ENCODE measurements at regions not wholly inside any gene's neighbourhood (a gene's known extent, or its start where the extent isn't known, plus 50 kb on each side); places are given as distances from the start of the nearest gene placed in this dataset.

- TF ChIP-seq TEAD4 (IDR thresholded peaks at IDR 0.05; ENCODE audit: borderline replicate concordance, insufficient read depth) (no peak), GABPA (IDR thresholded peaks at IDR 0.05; ENCODE audit: low read depth) (no peak), CTCF (IDR thresholded peaks at IDR 0.05) (no peak), RCOR1 (IDR thresholded peaks at IDR 0.05; ENCODE audit: low read length) (no peak), USF1 (IDR thresholded peaks at IDR 0.05; ENCODE audit: borderline replicate concordance, low read depth) (no peak), CHD2 (IDR thresholded peaks at IDR 0.05; ENCODE audit: low read length, partially characterized antibody) (no peak), ELF1 (IDR thresholded peaks at IDR 0.05) (no peak), FOSL2 (IDR thresholded peaks at IDR 0.05; ENCODE audit: borderline replicate concordance, low read depth) (no peak), YY1 (IDR thresholded peaks at IDR 0.05; ENCODE audit: low read depth) (no peak), SIN3A (IDR thresholded peaks at IDR 0.05; ENCODE audit: borderline replicate concordance, low read depth, low read length) (no peak), RAD21 (IDR thresholded peaks at IDR 0.05; ENCODE audit: low read length) (no peak), FOXJ3 (CRISPR knock-in tag; IDR thresholded peaks at IDR 0.05) (no peak), MEF2A (IDR thresholded peaks at IDR 0.05; ENCODE audit: borderline replicate concordance, low read depth) (no peak)
- Histone ChIP-seq H3K4me1 (ENCODE audit: control insufficient read depth in 1 of 2, insufficient read depth in 2 of 2, low read depth in 1 of 2, low read length in 1 of 2) (no peaks in the 10 kb centered on the region), H3K4me2 (no peak overlapping the region), H2AFZ (ENCODE audit: low read depth) (no peak overlapping the region), H3K36me3 (replicated peaks in 1 of 2; ENCODE audit: control insufficient read depth in 1 of 2, insufficient read depth in 2 of 2, low read length in 1 of 2) (no peaks in the 10 kb centered on the region), H3K27me3 (ENCODE audit: insufficient read depth) (no peaks in the 10 kb centered on the region), H3K9me3 (0 out of 2 replicates have a peak, but pooled peaks cover 6% of the 10 kb centered on the region), H3K9ac (no peak overlapping the region), H4K20me1 (ENCODE audit: insufficient read depth) (no peaks in the 10 kb centered on the region), H3K27ac (ENCODE audit: low read depth in 2 of 2, low read length in 1 of 2) (no peak overlapping the region), H3F3A (replicated peaks; ENCODE audit: insufficient read depth) (no peaks in the 10 kb centered on the region), H3K9me2 (no peaks in the 10 kb centered on the region), H3K79me2 (ENCODE audit: insufficient read depth) (no peaks in the 10 kb centered on the region), H3K4me3 (ENCODE audit: low read depth in 2 of 2, low read length in 1 of 2) (no peak overlapping the region)
- WGBS (ENCODE audit: low lambda C conversion rate): 32% methylated on average over 3 of the region's 3 CpGs
- ChIA-PET POLR2A (no interaction called here), CTCF (interaction anchor here (1.5 kb wide), 1 partner anchor 14 kb away, joined by 4 read pairs; no protein-coding TSS in a partner anchor)
- no peak for DNase-seq
Observed at GRCh38 chr11:127568891-127569290, 568.3 kb upstream of the KIRREL3 start.

GRCh38 chr11:127567237-127567932 is 566.8 kb upstream of the KIRREL3 start:
- no peaks in the 10 kb centered on the region for H3K9me2 ChIP-seq
- H4K20me1 ChIP-seq (ENCODE audit: insufficient read depth): no peaks in the 10 kb centered on the region
- TF ChIP-seq RAD21 (IDR thresholded peaks at IDR 0.05; ENCODE audit: low read length) (no peak), SMC3 (IDR thresholded peaks at IDR 0.05; ENCODE audit: low read depth, low read length) (no peak), GATA2 (CRISPR knock-in tag; IDR thresholded peaks at IDR 0.05) (no peak), ELF1 (IDR thresholded peaks at IDR 0.05) (no peak), GABPA (IDR thresholded peaks at IDR 0.05; ENCODE audit: low read depth) (no peak), REST (IDR thresholded peaks at IDR 0.05; ENCODE audit: low read depth, low read length) (no peak), CHD2 (IDR thresholded peaks at IDR 0.05; ENCODE audit: low read length, partially characterized antibody) (no peak), TAF1 (IDR thresholded peaks at IDR 0.05; ENCODE audit: borderline replicate concordance, low read depth, low read length) (no peak), FOSL2 (IDR thresholded peaks at IDR 0.05; ENCODE audit: borderline replicate concordance, low read depth) (no peak), RFX5 (IDR thresholded peaks at IDR 0.05; ENCODE audit: low read length) (no peak), NRF1 (IDR thresholded peaks at IDR 0.05; ENCODE audit: low read depth, low read length) (no peak), JUND (IDR thresholded peaks at IDR 0.05) (no peak), EP300 (IDR thresholded peaks at IDR 0.05; ENCODE audit: borderline replicate concordance in 1 of 2, low read depth in 1 of 2, low read length in 1 of 2) (no peak)
- H2AFZ ChIP-seq (ENCODE audit: low read depth): no peak overlapping the region
- no peak overlapping the region for H3K4me3 ChIP-seq (ENCODE audit: low read depth in 2 of 2, low read length in 1 of 2)
- H3K36me3 ChIP-seq (replicated peaks in 1 of 2; ENCODE audit: control insufficient read depth in 1 of 2, insufficient read depth in 2 of 2, low read length in 1 of 2): no peaks in the 10 kb centered on the region
- ChIA-PET POLR2A (no interaction called here), CTCF (interaction anchor here (1.5 kb wide), 1 partner anchor 13 kb away, joined by 4 read pairs; no protein-coding TSS in a partner anchor)
- H3K4me1 ChIP-seq (ENCODE audit: control insufficient read depth in 1 of 2, insufficient read depth in 2 of 2, low read depth in 1 of 2, low read length in 1 of 2): no peaks in the 10 kb centered on the region
- no peak overlapping the region for H3K4me2 ChIP-seq
- H3K9ac ChIP-seq: no peak overlapping the region
- no peaks in the 10 kb centered on the region for H3F3A ChIP-seq (replicated peaks; ENCODE audit: insufficient read depth)
- WGBS (ENCODE audit: low lambda C conversion rate): 11% methylated on average over 2 of the region's 2 CpGs
- no peaks in the 10 kb centered on the region for H3K79me2 ChIP-seq (ENCODE audit: insufficient read depth)
- no peak overlapping the region for H3K27ac ChIP-seq (ENCODE audit: low read depth in 2 of 2, low read length in 1 of 2)
- H3K9me3 ChIP-seq: 0 out of 2 replicates have a peak, but pooled peaks cover 6% of the 10 kb centered on the region
- DNase-seq: no peak
- H3K27me3 ChIP-seq (ENCODE audit: insufficient read depth): no peaks in the 10 kb centered on the region

Data from SK-N-SH (cell line).